ENCODE measurements at regions not wholly inside any gene's neighbourhood (a gene's known extent, or its start where the extent isn't known, plus 50 kb on each side); places are given as distances from the start of the nearest gene placed in this dataset.

- Mint-ChIP-seq H3K4me3 (no peak overlapping the region), H3K27ac (no peak overlapping the region), H3K9me3 (peaks cover 25% of the 10 kb centered on the region), H3K4me1 (no peaks in the 10 kb centered on the region), H3K36me3 (no peaks in the 10 kb centered on the region)
- ATAC-seq (no peak), DNase-seq (ENCODE audit: low spot score in 2 of 2) (no peak)
Observed at GRCh38 chr2:116329280-116329679, 1485.2 kb upstream of the DDX18 start.

GRCh38 chr2:116340690-116341089 is 1473.8 kb upstream of the DDX18 start:
- no peak overlapping the region for H3K27ac Mint-ChIP-seq
- no peak for DNase-seq (ENCODE audit: low spot score in 2 of 2)
- ATAC-seq = no peak
- H3K4me1 Mint-ChIP-seq = no peaks in the 10 kb centered on the region
- H3K36me3 Mint-ChIP-seq = no peaks in the 10 kb centered on the region
- peaks cover 32% of the 10 kb centered on the region for H3K9me3 Mint-ChIP-seq
- H3K4me3 Mint-ChIP-seq = no peak overlapping the region

GRCh38 chr2:116366212-116366611 is 1448.3 kb upstream of the DDX18 start:
- no peak overlapping the region for H3K4me3 Mint-ChIP-seq
- peaks cover 29% of the 10 kb centered on the region for H3K9me3 Mint-ChIP-seq
- ATAC-seq (no peak), DNase-seq (ENCODE audit: low spot score in 2 of 2) (no peak)
- H3K4me1 Mint-ChIP-seq = no peaks in the 10 kb centered on the region
- H3K36me3 Mint-ChIP-seq = no peaks in the 10 kb centered on the region
- no peak overlapping the region for H3K27ac Mint-ChIP-seq

GRCh38 chr2:116378786-116379185 is 1435.7 kb upstream of the DDX18 start:
- Mint-ChIP-seq H3K9me3 (peaks cover 29% of the 10 kb centered on the region), H3K36me3 (no peaks in the 10 kb centered on the region), H3K4me3 (no peak overlapping the region), H3K4me1 (no peaks in the 10 kb centered on the region), H3K27ac (no peak overlapping the region)
- ATAC-seq = no peak
- DNase-seq (ENCODE audit: low spot score in 2 of 2) = no peak

GRCh38 chr2:116411211-116411610 is 1403.3 kb upstream of the DDX18 start:
- Mint-ChIP-seq H3K9me3 (peaks cover 38% of the 10 kb centered on the region), H3K36me3 (no peaks in the 10 kb centered on the region), H3K4me1 (no peaks in the 10 kb centered on the region), H3K4me3 (no peak overlapping the region), H3K27ac (no peak overlapping the region)
- DNase-seq (ENCODE audit: low spot score in 2 of 2) (no peak), ATAC-seq (no peak)

GRCh38 chr2:116413659-116414058 is 1400.8 kb upstream of the DDX18 start:
- Mint-ChIP-seq H3K27ac (no peak overlapping the region), H3K4me1 (no peaks in the 10 kb centered on the region), H3K4me3 (no peak overlapping the region), H3K36me3 (no peaks in the 10 kb centered on the region), H3K9me3 (peaks cover 36% of the 10 kb centered on the region)
- no peak for ATAC-seq
- DNase-seq (ENCODE audit: low spot score in 2 of 2) = no peak

- no peak for ATAC-seq
- peaks cover 32% of the 10 kb centered on the region for H3K9me3 Mint-ChIP-seq
- DNase-seq (ENCODE audit: low spot score in 2 of 2) = no peak
- H3K4me3 Mint-ChIP-seq = no peak overlapping the region
- no peaks in the 10 kb centered on the region for H3K36me3 Mint-ChIP-seq
- no peak overlapping the region for H3K27ac Mint-ChIP-seq
- H3K4me1 Mint-ChIP-seq = no peaks in the 10 kb centered on the region
Observed at GRCh38 chr2:116416731-116417377, 1397.6 kb upstream of the DDX18 start.

- no peak overlapping the region for H3K4me3 Mint-ChIP-seq
- peaks cover 25% of the 10 kb centered on the region for H3K9me3 Mint-ChIP-seq
- ATAC-seq = no peak
- H3K27ac Mint-ChIP-seq = no peak overlapping the region
- H3K4me1 Mint-ChIP-seq = no peaks in the 10 kb centered on the region
- no peak for DNase-seq (ENCODE audit: low spot score in 2 of 2)
- no peaks in the 10 kb centered on the region for H3K36me3 Mint-ChIP-seq
Observed at GRCh38 chr2:116435648-116436047, 1378.8 kb upstream of the DDX18 start.

- Mint-ChIP-seq H3K9me3 (peaks cover 23% of the 10 kb centered on the region), H3K4me1 (no peaks in the 10 kb centered on the region), H3K27ac (no peak overlapping the region), H3K36me3 (no peaks in the 10 kb centered on the region), H3K4me3 (no peak overlapping the region)
- DNase-seq (ENCODE audit: low spot score in 2 of 2) = no peak
- no peak for ATAC-seq
Observed at GRCh38 chr2:116440104-116440653, 1374.3 kb upstream of the DDX18 start.

GRCh38 chr2:116442418-116442817 is 1372.1 kb upstream of the DDX18 start:
- Mint-ChIP-seq H3K27ac (no peak overlapping the region), H3K4me3 (no peak overlapping the region), H3K36me3 (no peaks in the 10 kb centered on the region), H3K4me1 (no peaks in the 10 kb centered on the region), H3K9me3 (peaks cover 31% of the 10 kb centered on the region)
- no peak for ATAC-seq
- no peak for DNase-seq (ENCODE audit: low spot score in 2 of 2)

- no peaks in the 10 kb centered on the region for H3K4me1 Mint-ChIP-seq
- DNase-seq (ENCODE audit: low spot score in 2 of 2) (no peak), ATAC-seq (no peak)
- no peak overlapping the region for H3K4me3 Mint-ChIP-seq
- H3K36me3 Mint-ChIP-seq = no peaks in the 10 kb centered on the region
- no peak overlapping the region for H3K27ac Mint-ChIP-seq
- peaks cover 24% of the 10 kb centered on the region for H3K9me3 Mint-ChIP-seq
Observed at GRCh38 chr2:116444256-116444872, 1370.1 kb upstream of the DDX18 start.

GRCh38 chr2:116450990-116451389 is 1363.5 kb upstream of the DDX18 start:
- Mint-ChIP-seq H3K27ac (no peak overlapping the region), H3K9me3 (peaks cover 24% of the 10 kb centered on the region), H3K4me3 (no peak overlapping the region), H3K36me3 (no peaks in the 10 kb centered on the region), H3K4me1 (no peaks in the 10 kb centered on the region)
- no peak for ATAC-seq
- DNase-seq (ENCODE audit: low spot score in 2 of 2) = no peak

GRCh38 chr2:116452651-116453050 is 1361.8 kb upstream of the DDX18 start:
- DNase-seq (ENCODE audit: low spot score in 2 of 2) (no peak), ATAC-seq (no peak)
- Mint-ChIP-seq H3K4me1 (no peaks in the 10 kb centered on the region), H3K36me3 (no peaks in the 10 kb centered on the region), H3K9me3 (peaks cover 16% of the 10 kb centered on the region), H3K27ac (no peak overlapping the region), H3K4me3 (no peak overlapping the region)

- Mint-ChIP-seq H3K4me3 (no peak overlapping the region), H3K36me3 (no peaks in the 10 kb centered on the region), H3K27ac (no peak overlapping the region), H3K9me3 (peaks cover 21% of the 10 kb centered on the region), H3K4me1 (no peaks in the 10 kb centered on the region)
- DNase-seq (ENCODE audit: low spot score in 2 of 2) (no peak), ATAC-seq (no peak)
Observed at GRCh38 chr2:116456429-116456828, 1358.1 kb upstream of the DDX18 start.

- Mint-ChIP-seq H3K36me3 (no peaks in the 10 kb centered on the region), H3K9me3 (peaks cover 26% of the 10 kb centered on the region)
- no peak for ATAC-seq
Observed at GRCh38 chr2:116467243-116467642, 1347.2 kb upstream of the DDX18 start.

GRCh38 chr2:116477229-116477628 is 1337.3 kb upstream of the DDX18 start:
- Mint-ChIP-seq H3K4me3 (no peak overlapping the region), H3K9me3 (peaks cover 11% of the 10 kb centered on the region), H3K4me1 (no peaks in the 10 kb centered on the region), H3K36me3 (no peaks in the 10 kb centered on the region), H3K27ac (no peak overlapping the region)
- DNase-seq (ENCODE audit: low spot score in 2 of 2) (no peak), ATAC-seq (no peak)

More at GRCh38 chr2:116467243-116467642, 1347.2 kb upstream of the DDX18 start:
- H3K27ac Mint-ChIP-seq = no peak overlapping the region
- no peak for DNase-seq (ENCODE audit: low spot score in 2 of 2)
- H3K4me1 Mint-ChIP-seq = no peaks in the 10 kb centered on the region
- no peak overlapping the region for H3K4me3 Mint-ChIP-seq
